Activated CD4-positive, alpha-beta T cell treated with anti-CD3 and anti-CD28 coated beads, Interleukin-2, Interleukin-4, amounts not matched to agents 100 ng/mL and 50 ng/mL, durations not matched to agents 16 hours and 8 hours (primary cell): ENCODE measurements at regions not wholly inside any gene's neighbourhood (a gene's known extent, or its start where the extent isn't known, plus 50 kb on each side); places are given as distances from the start of the nearest gene placed in this dataset.
"Not testable (repeated sequence)": the region's sequence is repeated elsewhere in the genome, so short reads cannot be mapped to it uniquely, and the experiment has no call there.

ENCODE experiments used
- DNase-seq: peaks from one replicate; pipeline ENCODE4 v3.0.0-alpha.2; 2020; ENCODE audit warnings: low spot score

GRCh38 chr20:53818457-53819177, 225.0 kb upstream of the ZNF217 start:
- no peak for DNase-seq

- not testable (repeated sequence) for DNase-seq
Measured at GRCh38 chr20:53817513-53817912, 223.9 kb upstream of the ZNF217 start.

DNA sequence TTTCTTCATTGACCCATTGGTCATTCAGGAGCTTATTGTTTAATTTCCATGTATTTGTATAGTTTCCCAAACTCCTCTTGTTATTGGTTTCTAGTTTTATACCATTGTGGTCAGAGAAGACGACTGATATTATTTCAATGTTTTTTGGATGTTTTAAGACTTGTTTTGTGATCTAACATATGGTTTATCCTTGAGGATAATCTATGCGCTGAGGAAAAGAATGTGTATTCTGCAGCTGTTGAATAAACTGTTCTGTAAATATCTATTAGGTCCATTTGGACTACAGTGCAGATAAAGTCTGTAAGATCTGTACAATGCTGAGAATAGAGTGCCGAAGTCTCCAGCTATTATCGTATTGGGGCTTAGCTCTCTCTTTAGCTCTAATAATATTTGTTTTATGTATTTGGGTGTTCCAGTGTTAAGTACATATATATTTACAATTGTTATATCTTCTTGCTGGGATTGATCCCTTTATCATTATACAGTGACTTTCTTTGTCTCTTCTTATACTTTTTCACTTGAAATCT, 223.3 kb upstream of the ZNF217 start:
- DNase-seq = no peak

DNA sequence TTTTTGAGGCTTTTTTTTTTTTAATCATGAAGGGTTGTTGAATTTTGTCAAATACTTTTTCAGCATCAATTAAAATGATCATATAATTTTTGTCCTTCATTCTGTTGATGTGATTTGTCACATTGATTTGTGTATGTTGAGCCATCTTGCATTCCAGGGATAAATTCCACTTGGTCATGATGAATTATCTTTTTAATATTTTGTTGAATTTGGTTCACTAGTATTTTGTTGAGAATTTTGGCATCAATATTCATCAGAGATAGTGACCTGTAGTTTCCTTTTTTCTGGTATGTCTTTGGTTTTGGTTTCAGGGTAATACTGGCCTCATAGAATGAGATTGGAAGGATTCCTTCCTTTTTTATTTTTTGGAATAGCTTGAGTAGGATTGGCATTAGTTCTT, 221.9 kb upstream of the ZNF217 start:
- no peak for DNase-seq

DNA sequence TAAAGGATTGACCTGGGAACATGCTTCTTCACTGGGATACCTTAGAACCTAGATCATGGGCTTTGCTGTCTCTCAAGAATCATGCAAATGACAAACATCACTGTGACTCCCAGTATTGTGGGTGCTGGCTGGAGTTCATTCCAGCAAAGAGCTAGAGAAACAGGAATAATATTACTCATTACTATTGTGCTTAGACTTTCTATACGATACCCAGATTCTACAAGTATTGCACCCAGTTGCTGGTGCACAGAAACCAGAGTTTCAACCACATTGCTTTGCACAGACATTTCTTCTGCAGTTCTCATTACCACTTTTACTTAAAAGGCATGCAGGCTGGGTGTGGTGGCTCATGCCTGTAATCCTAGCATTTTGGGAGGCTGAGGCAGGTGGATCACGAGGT, 220.4 kb upstream of the ZNF217 start:
- no peak for DNase-seq

DNA sequence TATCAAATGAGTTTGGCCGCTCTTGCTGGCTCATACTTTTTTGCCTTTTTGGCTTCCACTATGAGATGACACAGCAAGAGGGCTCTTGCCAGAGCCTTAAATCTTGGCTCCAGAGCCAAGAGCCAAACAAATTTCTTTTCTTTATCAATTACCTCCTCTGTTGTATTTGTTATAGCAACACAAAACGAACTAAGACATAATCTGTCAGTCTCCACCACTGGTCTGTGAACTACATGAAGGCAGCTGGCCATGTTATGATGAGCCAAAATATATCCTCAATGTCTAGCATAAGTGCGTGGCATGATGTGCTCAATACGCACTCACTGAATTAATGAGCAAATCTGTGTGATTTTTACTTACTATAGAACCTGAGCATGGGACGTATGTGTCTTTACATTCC, 220.0 kb upstream of the ZNF217 start:
- DNase-seq = no peak

- DNase-seq = no peak
Measured at GRCh38 chr20:53811577-53811976, 217.9 kb upstream of the ZNF217 start.

GRCh38 chr20:53810661-53811355, 217.2 kb upstream of the ZNF217 start:
- no peak for DNase-seq

- no peak for DNase-seq
Measured at GRCh38 chr20:53809728-53810365, 216.2 kb upstream of the ZNF217 start.

DNA sequence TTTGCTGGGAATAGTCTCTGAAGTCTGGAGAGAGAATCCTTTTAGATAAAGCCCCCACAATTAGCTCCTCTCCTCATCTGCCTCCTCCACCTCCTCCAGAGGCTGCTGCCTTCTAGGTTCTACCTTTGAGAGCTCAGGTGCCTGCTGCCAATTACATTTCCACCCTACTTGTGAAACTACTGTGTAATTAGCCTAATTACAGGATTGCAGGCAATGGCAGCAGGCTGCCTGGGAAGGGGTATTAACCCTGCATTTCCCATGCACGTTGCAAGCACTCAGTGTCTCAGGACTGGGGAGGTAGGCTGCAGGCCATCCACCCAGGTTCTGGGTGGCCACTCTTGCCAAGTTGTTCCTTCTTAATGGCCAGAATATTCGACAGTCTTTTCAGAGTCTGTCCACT, 215.6 kb upstream of the ZNF217 start:
- no peak for DNase-seq

DNA sequence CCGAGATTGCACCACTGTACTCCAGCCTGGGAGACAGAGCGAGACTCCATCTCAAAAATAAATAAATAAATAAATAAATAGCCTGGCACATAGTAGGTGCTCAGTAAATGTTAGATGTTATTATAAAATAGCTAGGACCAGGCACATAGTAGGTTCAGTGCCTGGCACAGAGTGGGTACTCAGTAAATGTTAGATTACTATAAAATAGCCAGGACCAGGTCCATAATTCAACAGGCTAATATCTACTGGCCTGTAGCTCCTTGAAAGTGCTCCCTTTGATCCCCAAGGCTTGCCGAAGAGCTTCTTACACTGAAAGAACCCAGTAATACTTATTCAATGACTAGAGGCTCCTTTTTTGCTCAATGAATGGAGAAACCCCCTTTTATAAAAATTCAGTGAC, 215.1 kb upstream of the ZNF217 start:
- DNase-seq = no peak

- DNase-seq = not testable (repeated sequence)
Measured at GRCh38 chr20:53808302-53808701, 214.7 kb upstream of the ZNF217 start.

DNA sequence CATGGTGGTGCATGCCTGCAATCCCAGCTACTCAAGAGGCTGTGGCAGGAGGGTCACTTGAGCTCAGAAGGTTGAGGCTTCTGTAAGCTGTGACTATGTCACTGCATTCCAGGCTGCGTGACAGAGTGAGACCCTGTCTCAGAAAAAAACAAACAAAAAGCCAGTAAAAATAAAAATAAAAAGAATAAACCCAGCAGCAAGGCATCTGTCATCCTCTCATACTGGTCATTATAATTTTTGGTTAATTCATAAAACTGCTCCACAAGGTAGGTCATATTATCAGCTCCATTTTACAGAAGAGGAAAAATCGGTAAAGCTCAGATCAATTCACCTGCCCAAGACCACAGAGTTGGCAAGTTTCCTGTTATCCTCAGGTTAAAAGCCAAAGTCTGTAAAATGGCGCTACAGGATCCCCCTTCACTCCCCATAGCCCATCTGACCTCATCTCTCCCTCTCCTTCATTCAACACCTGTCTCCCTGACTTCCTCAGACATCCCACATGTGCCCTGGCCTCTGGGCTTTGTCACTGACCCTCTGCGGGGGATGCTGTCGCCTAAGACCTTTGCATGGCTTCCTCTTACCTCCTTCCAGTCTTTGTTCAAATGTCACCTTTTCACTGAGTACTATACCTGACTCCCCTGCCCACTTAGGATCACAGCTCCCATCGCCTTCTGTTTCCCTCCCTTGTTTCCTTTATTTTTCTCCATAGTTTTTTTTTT, 213.2 kb upstream of the ZNF217 start:
- no peak for DNase-seq

DNA sequence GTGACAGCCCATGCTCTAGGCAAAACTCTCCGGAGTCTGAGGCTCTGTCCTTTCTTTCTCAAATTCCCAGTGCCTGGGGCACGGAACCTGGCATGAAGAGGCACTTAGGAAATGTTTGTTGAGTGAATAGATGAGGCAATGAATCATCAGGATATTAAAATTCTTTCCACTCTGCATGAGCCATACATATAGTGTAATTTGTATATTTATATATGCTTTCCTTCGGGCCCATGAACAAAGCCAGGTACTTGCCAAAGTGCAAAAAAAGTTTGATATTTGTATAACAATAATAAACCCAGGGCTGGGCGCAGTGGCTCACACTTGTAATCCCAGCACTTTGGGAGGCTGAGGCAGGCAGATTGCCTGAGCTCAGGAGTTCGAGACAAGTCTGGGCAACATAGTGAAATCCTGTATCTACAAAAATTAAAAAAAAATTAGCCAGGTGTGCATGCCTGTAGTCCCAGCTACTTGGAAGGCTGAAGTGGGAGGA, 212.3 kb upstream of the ZNF217 start:
- no peak for DNase-seq

GRCh38 chr20:53804920-53805894, 211.6 kb upstream of the ZNF217 start:
- no peak for DNase-seq

- not testable (repeated sequence) for DNase-seq
Measured at GRCh38 chr20:53804308-53804707, 210.7 kb upstream of the ZNF217 start.

DNA sequence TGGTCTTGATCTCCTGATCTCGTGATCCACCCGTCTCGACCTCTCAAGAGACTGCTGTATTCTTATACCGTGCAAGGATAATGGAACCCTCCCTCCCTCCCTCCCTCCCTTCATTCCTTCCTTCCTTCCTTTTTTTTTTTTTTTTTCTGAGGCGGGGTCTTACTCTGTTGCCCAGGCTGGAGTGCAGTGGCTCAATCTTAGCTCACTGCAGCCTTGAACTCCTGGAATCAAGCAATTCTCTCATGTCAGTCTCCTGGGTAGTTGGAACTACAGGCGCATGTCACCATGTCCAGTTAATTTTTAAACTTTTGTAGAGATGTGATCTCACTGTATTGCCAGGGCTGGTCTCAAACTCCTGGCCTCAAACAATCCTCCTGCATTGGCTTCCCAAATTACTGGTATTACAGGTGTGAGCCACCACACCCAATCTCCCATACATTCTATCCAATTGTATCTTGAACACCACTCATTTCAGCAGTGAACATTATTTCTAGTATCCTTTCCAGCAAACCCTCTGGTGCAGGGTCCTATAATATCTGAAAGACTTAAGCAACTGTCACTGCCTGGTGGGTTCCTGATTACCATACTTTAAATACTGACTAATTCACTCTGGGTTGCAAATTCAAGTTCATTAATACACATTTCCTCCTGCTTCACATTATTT, 210.0 kb upstream of the ZNF217 start:
- no peak for DNase-seq

GRCh38 chr20:53801609-53802370, 208.2 kb upstream of the ZNF217 start:
- no peak for DNase-seq

DNA sequence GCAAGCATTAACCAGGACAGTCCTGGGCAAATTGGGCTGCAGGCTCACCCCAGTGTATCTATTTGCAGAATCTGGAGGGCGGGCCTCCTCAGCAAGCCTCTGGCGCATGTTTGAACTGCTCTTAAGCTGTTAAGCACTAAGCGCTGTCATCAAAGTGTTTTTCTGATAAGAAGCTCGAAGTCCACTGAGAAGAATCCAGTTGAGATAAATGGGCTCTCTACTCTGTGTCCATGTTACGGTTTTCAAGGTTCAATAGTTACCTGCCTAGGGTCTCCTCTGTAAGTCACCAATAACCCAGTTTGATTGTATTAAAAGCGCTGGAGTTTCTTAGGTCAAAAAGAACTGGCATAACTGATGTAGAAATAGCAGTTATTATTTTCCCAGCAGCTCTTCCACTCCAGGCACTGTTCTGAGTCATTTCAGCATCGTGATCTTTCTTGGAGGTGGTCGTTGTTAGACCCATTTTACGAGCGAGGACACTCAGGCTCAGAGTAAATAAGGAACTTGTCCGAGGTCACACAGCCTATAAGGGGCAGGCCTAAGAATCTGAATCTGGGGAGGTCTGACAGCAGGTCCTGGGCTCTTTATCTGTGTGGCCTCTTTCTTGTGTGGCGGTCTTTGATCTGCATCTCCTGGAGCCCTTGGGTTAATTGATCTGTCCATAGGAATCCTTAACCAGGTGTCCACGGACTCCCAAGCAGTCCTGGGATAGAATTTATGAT, 207.4 kb upstream of the ZNF217 start:
- no peak for DNase-seq
